Mucosa of stomach (tissue), 1 donor: ENCODE measurements at regions not wholly inside any gene's neighbourhood (a gene's known extent, or its start where the extent isn't known, plus 50 kb on each side); places are given as distances from the start of the nearest gene placed in this dataset.
"Not testable (repeated sequence)": the region's sequence is repeated elsewhere in the genome, so short reads cannot be mapped to it uniquely, and the experiment has no call there.

Source experiments
- H3K27me3 ChIP-seq: one replicate; pipeline ENCODE4 v1.7.0; 2013; ENCODE audit warnings: mild to moderate bottlenecking, low read length; ENCODE audit not compliant: control insufficient read depth, insufficient read depth
- H3K36me3 ChIP-seq: one replicate; pipeline ENCODE4 v1.7.0; 2013; ENCODE audit warnings: low read length; ENCODE audit not compliant: control insufficient read depth, insufficient read depth
- H3K4me1 ChIP-seq: one replicate; pipeline ENCODE4 v1.7.0; 2013; ENCODE audit warnings: mild to moderate bottlenecking, low read length; ENCODE audit not compliant: control insufficient read depth, insufficient read depth
- H3K4me3 ChIP-seq: one replicate; pipeline ENCODE4 v1.7.0; 2013; ENCODE audit warnings: low read length
- H3K9ac ChIP-seq: one replicate; pipeline ENCODE4 v1.7.0; 2013; ENCODE audit warnings: mild to moderate bottlenecking, low read length, moderate library complexity
- H3K9me3 ChIP-seq: one replicate; pipeline ENCODE4 v1.7.0; 2013; ENCODE audit warnings: mild to moderate bottlenecking, low read length, moderate library complexity; ENCODE audit not compliant: control insufficient read depth
- donor health status: Pancreatic carcinoma.

GRCh38 chr18:37853706-37854105 is 288.1 kb upstream of the CELF4 start:
- H3K4me1 ChIP-seq, result no peaks in the 10 kb centered on the region
- no peaks in the 10 kb centered on the region for H3K36me3 ChIP-seq
- H3K9me3 ChIP-seq, result no peaks in the 10 kb centered on the region
- no peaks in the 10 kb centered on the region for H3K27me3 ChIP-seq
- no peak overlapping the region for H3K4me3 ChIP-seq
- H3K9ac ChIP-seq, result no peak overlapping the region

- Histone ChIP-seq H3K9me3 (no peaks in the 10 kb centered on the region), H3K27me3 (no peaks in the 10 kb centered on the region), H3K36me3 (no peaks in the 10 kb centered on the region), H3K4me3 (no peak overlapping the region), H3K4me1 (no peaks in the 10 kb centered on the region), H3K9ac (no peak overlapping the region)
Observed at GRCh38 chr18:37852464-37852863, 286.9 kb upstream of the CELF4 start.

GRCh38 chr18:37847544-37847943 is 281.9 kb upstream of the CELF4 start:
- no peaks in the 10 kb centered on the region for H3K4me1 ChIP-seq
- H3K4me3 ChIP-seq, result no peak overlapping the region
- H3K27me3 ChIP-seq, result no peaks in the 10 kb centered on the region
- H3K36me3 ChIP-seq, result no peaks in the 10 kb centered on the region
- H3K9me3 ChIP-seq, result no peaks in the 10 kb centered on the region
- no peak overlapping the region for H3K9ac ChIP-seq

GRCh38 chr18:37846996-37847395 is 281.4 kb upstream of the CELF4 start:
- Histone ChIP-seq H3K27me3 (no peaks in the 10 kb centered on the region), H3K36me3 (no peaks in the 10 kb centered on the region), H3K9me3 (no peaks in the 10 kb centered on the region), H3K4me3 (no peak overlapping the region), H3K4me1 (no peaks in the 10 kb centered on the region), H3K9ac (no peak overlapping the region)

- H3K27me3 ChIP-seq, result no peaks in the 10 kb centered on the region
- no peak overlapping the region for H3K9ac ChIP-seq
- H3K9me3 ChIP-seq, result no peaks in the 10 kb centered on the region
- no peaks in the 10 kb centered on the region for H3K4me1 ChIP-seq
- no peaks in the 10 kb centered on the region for H3K36me3 ChIP-seq
- no peak overlapping the region for H3K4me3 ChIP-seq
Observed at GRCh38 chr18:37845498-37845897, 279.9 kb upstream of the CELF4 start.

- Histone ChIP-seq H3K9me3 (no peaks in the 10 kb centered on the region), H3K36me3 (no peaks in the 10 kb centered on the region), H3K4me3 (no peak overlapping the region), H3K9ac (no peak overlapping the region), H3K27me3 (no peaks in the 10 kb centered on the region), H3K4me1 (no peaks in the 10 kb centered on the region)
Observed at GRCh38 chr18:37844209-37844970, 278.8 kb upstream of the CELF4 start.

- Histone ChIP-seq H3K9me3 (no peaks in the 10 kb centered on the region), H3K4me3 (no peak overlapping the region)
Observed at GRCh38 chr18:37838083-37838482, 272.5 kb upstream of the CELF4 start.

GRCh38 chr18:37836071-37836970 is 270.7 kb upstream of the CELF4 start:
- Histone ChIP-seq H3K9me3 (no peaks in the 10 kb centered on the region), H3K27me3 (no peaks in the 10 kb centered on the region), H3K36me3 (no peaks in the 10 kb centered on the region), H3K4me3 (no peak overlapping the region), H3K9ac (no peak overlapping the region), H3K4me1 (no peaks in the 10 kb centered on the region)

More at GRCh38 chr18:37838083-37838482, 272.5 kb upstream of the CELF4 start:
- Histone ChIP-seq H3K4me1 (no peaks in the 10 kb centered on the region), H3K27me3 (no peaks in the 10 kb centered on the region), H3K36me3 (no peaks in the 10 kb centered on the region), H3K9ac (no peak overlapping the region)

GRCh38 chr18:37832010-37832695 is 266.6 kb upstream of the CELF4 start:
- H3K9me3 ChIP-seq, H3K4me3 ChIP-seq, H3K36me3 ChIP-seq, H3K9ac ChIP-seq, H3K27me3 ChIP-seq, H3K4me1 ChIP-seq: not testable (repeated sequence)

- H3K36me3 ChIP-seq, result no peaks in the 10 kb centered on the region
- no peaks in the 10 kb centered on the region for H3K4me1 ChIP-seq
- H3K9ac ChIP-seq, result no peak overlapping the region
- no peaks in the 10 kb centered on the region for H3K27me3 ChIP-seq
- no peak overlapping the region for H3K4me3 ChIP-seq
- no peaks in the 10 kb centered on the region for H3K9me3 ChIP-seq
Observed at GRCh38 chr18:37812961-37813360, 247.4 kb upstream of the CELF4 start.

- no peaks in the 10 kb centered on the region for H3K9me3 ChIP-seq
- H3K36me3 ChIP-seq, result no peaks in the 10 kb centered on the region
- no peaks in the 10 kb centered on the region for H3K4me1 ChIP-seq
- H3K4me3 ChIP-seq, result no peak overlapping the region
- H3K9ac ChIP-seq, result no peak overlapping the region
- no peaks in the 10 kb centered on the region for H3K27me3 ChIP-seq
Observed at GRCh38 chr18:37805773-37806404, 240.3 kb upstream of the CELF4 start.
